SK-N-SH treated with all-trans-retinoic acid at 6 μM for 48 hours (cell line): ENCODE measurements at regions not wholly inside any gene's neighbourhood (a gene's known extent, or its start where the extent isn't known, plus 50 kb on each side); places are given as distances from the start of the nearest gene placed in this dataset.

ENCODE experiments used
- ATAC-seq: fragments of 200-7000 bp; cut with Tn5 transposase; 3 replicates; pipeline ENCODE4 v1.9.1; 2020; ENCODE audit warnings: mild to moderate bottlenecking, moderate library complexity
- BACH2 ChIP-seq: fragments of 250-450 bp; sonication (Bioruptor Pico); IDR thresholded peaks from 2 replicates; pipeline ENCODE4 v1.9.0; 2021; ENCODE audit warnings: mild to moderate bottlenecking, borderline replicate concordance
- CSDC2 ChIP-seq: fragments of 250-450 bp; sonication (Bioruptor Pico); IDR thresholded peaks from 2 replicates; pipeline ENCODE4 v1.5.0; 2020; ENCODE audit warnings: mild to moderate bottlenecking, moderate library complexity
- CSRNP3 ChIP-seq: fragments of 250-450 bp; sonication (Bioruptor Pico); IDR thresholded peaks from 2 replicates; pipeline ENCODE4 v1.5.1; 2021; ENCODE audit warnings: mild to moderate bottlenecking, moderate library complexity
- ESRRG ChIP-seq: fragments of 250-450 bp; sonication (Bioruptor Pico); IDR thresholded peaks from 2 replicates; pipeline ENCODE4 v1.6.1; 2021; ENCODE audit warnings: mild to moderate bottlenecking
- GLIS3 ChIP-seq: fragments of 250-450 bp; sonication (Bioruptor Pico); IDR thresholded peaks from 2 replicates; pipeline ENCODE4 v1.5.0; 2020; ENCODE audit warnings: mild to moderate bottlenecking, moderate library complexity
- ISL1 ChIP-seq: fragments of 250-450 bp; sonication (Bioruptor Pico); IDR thresholded peaks from 2 replicates; pipeline ENCODE4 v2.1.2; 2022; ENCODE audit warnings: mild to moderate bottlenecking, moderate library complexity
- OSR1 ChIP-seq: fragments of 250-450 bp; sonication (Bioruptor Pico); IDR thresholded peaks from 2 replicates; pipeline ENCODE4 v1.8.0; 2022; ENCODE audit warnings: moderate library complexity, mild to moderate bottlenecking, inconsistent platforms
- PATZ1 ChIP-seq: fragments of 250-450 bp; sonication (Bioruptor Pico); IDR thresholded peaks from 2 replicates; pipeline ENCODE4 v1.8.0; 2020; ENCODE audit warnings: mild to moderate bottlenecking, moderate library complexity, borderline replicate concordance
- PPARA ChIP-seq: fragments of 250-450 bp; sonication (Bioruptor Pico); IDR thresholded peaks from 2 replicates; pipeline ENCODE4 v1.5.0; 2020; ENCODE audit warnings: mild to moderate bottlenecking, borderline replicate concordance
- RARB ChIP-seq: fragments of 250-450 bp; sonication (Bioruptor Pico); IDR thresholded peaks from 2 replicates; pipeline ENCODE4 v1.8.0; 2021; ENCODE audit warnings: mild to moderate bottlenecking, moderate library complexity
- SNAI2 ChIP-seq: fragments of 250-450 bp; sonication (Bioruptor Pico); IDR thresholded peaks from 2 replicates; pipeline ENCODE4 v1.5.0; 2020; ENCODE audit warnings: mild to moderate bottlenecking, moderate library complexity
- TCF4 ChIP-seq: fragments of 250-450 bp; sonication (Bioruptor Pico); IDR thresholded peaks from 2 replicates; pipeline ENCODE4 v1.8.0; 2021; ENCODE audit warnings: mild to moderate bottlenecking, moderate library complexity, borderline replicate concordance
- TSHZ2 ChIP-seq: fragments of 250-450 bp; sonication (Bioruptor Pico); IDR thresholded peaks from 2 replicates; pipeline ENCODE4 v1.5.0; 2020; ENCODE audit warnings: mild to moderate bottlenecking, moderate library complexity
- ZC3H10 ChIP-seq: fragments of 250-450 bp; sonication (Bioruptor Pico); IDR thresholded peaks from 2 replicates; pipeline ENCODE4 v1.5.1; 2021; ENCODE audit warnings: mild to moderate bottlenecking, moderate library complexity
- ZFP3 ChIP-seq: fragments of 250-450 bp; sonication (Bioruptor Pico); IDR thresholded peaks from 2 replicates; pipeline ENCODE4 v1.5.0; 2020; ENCODE audit warnings: mild to moderate bottlenecking, moderate library complexity
- ZFP30 ChIP-seq: fragments of 450-650 bp; formaldehyde crosslinking; IDR thresholded peaks from 2 replicates; pipeline ENCODE4 v1.5.0; 2022; ENCODE audit warnings: mild to moderate bottlenecking, moderate library complexity
- ZNF565 ChIP-seq: fragments of 450-650 bp; formaldehyde crosslinking; conservative IDR thresholded peaks from 2 replicates; pipeline ENCODE4 v1.5.0; 2020; ENCODE audit warnings: low read depth, mild to moderate bottlenecking, moderate library complexity
- ZNF70 ChIP-seq: fragments of 450-650 bp; formaldehyde crosslinking; IDR thresholded peaks from 2 replicates; pipeline ENCODE4 v1.5.0; 2020; ENCODE audit warnings: mild to moderate bottlenecking, moderate library complexity
- ZNF8 ChIP-seq: fragments of 450-650 bp; formaldehyde crosslinking; IDR thresholded peaks from 2 replicates; pipeline ENCODE4 v1.5.0; 2020; ENCODE audit warnings: mild to moderate bottlenecking, moderate library complexity
- TF ChIP-seq, protein P1 (sequence below): fragments of 250-450 bp; sonication (Bioruptor Pico); IDR thresholded peaks from 2 replicates; pipeline ENCODE4 v1.5.1; 2020; ENCODE audit warnings: low read depth, mild to moderate bottlenecking, moderate library complexity

GRCh38 chr1:59194621-59195020, 102.3 kb upstream of the FGGY start:
- no peak for ATAC-seq
- TF ChIP-seq ISL1 (CRISPR knock-in tag) (no peak), CSDC2 (CRISPR knock-in tag) (no peak), TSHZ2 (CRISPR knock-in tag) (no peak), ZFP3 (CRISPR knock-in tag) (no peak), GLIS3 (no peak), ZNF565 (no peak), PPARA (CRISPR knock-in tag) (no peak), PATZ1 (CRISPR knock-in tag) (no peak), SNAI2 (no peak), ZC3H10 (no peak), CSRNP3 (CRISPR knock-in tag) (no peak), OSR1 (CRISPR knock-in tag) (no peak), RARB (CRISPR knock-in tag) (no peak), ESRRG (CRISPR knock-in tag) (no peak), ZNF70 (CRISPR knock-in tag) (no peak), ZFP30 (CRISPR knock-in tag) (no peak), TCF4 (CRISPR knock-in tag) (no peak)
- TF ChIP-seq, protein P1, sequence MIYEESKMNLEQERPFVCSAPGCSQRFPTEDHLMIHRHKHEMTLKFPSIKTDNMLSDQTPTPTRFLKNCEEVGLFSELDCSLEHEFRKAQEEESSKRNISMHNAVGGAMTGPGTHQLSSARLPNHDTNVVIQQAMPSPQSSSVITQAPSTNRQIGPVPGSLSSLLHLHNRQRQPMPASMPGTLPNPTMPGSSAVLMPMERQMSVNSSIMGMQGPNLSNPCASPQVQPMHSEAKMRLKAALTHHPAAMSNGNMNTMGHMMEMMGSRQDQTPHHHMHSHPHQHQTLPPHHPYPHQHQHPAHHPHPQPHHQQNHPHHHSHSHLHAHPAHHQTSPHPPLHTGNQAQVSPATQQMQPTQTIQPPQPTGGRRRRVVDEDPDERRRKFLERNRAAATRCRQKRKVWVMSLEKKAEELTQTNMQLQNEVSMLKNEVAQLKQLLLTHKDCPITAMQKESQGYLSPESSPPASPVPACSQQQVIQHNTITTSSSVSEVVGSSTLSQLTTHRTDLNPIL (CRISPR knock-in tag), result no peak

- no peak for ATAC-seq
- TF ChIP-seq PPARA (CRISPR knock-in tag) (no peak), ZFP3 (CRISPR knock-in tag) (no peak), ZNF8 (CRISPR knock-in tag) (no peak), CSRNP3 (CRISPR knock-in tag) (no peak), GLIS3 (no peak), ZFP30 (CRISPR knock-in tag) (no peak), CSDC2 (CRISPR knock-in tag) (no peak), ZC3H10 (no peak), SNAI2 (no peak), TCF4 (CRISPR knock-in tag) (no peak), RARB (CRISPR knock-in tag) (no peak), ZNF70 (CRISPR knock-in tag) (no peak)
- TF ChIP-seq, protein P1 (CRISPR knock-in tag), result no peak
- TF ChIP-seq, all 23 proteins: peak for 0
Observed at GRCh38 chr1:59195151-59195550, 101.7 kb upstream of the FGGY start.

DNA sequence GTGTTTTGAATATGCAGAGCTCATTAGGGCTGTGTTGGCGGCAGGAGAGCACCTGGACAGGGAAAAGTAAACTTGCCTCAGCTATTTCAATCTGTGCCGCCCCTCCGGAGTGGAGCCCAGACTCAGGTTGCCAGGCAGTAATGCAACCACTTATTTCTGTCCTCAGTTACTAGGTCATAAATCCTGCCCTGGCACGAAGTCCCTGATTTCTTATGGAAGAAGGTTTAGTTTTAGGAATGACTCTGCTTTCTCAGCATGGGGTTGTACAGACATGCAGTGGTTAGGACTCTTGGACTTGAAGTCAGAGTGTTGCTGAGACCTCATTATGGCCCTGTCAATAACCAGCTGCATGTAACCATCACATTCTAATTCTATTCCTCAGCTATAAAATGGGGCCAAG, 98.3 kb upstream of the FGGY start:
- no peak for ATAC-seq
- TF ChIP-seq TSHZ2 (CRISPR knock-in tag), result no peak
- no peak for TF ChIP-seq PATZ1 (CRISPR knock-in tag)
- no peak for TF ChIP-seq TCF4 (CRISPR knock-in tag)
- TF ChIP-seq PPARA (CRISPR knock-in tag), result no peak
- TF ChIP-seq OSR1 (CRISPR knock-in tag), result no peak
- no peak for TF ChIP-seq BACH2 (CRISPR knock-in tag)
- no peak for TF ChIP-seq ESRRG (CRISPR knock-in tag)
- TF ChIP-seq ZC3H10, result no peak
- TF ChIP-seq ZFP3 (CRISPR knock-in tag), result no peak
